ENCODE measurements at regions not wholly inside any gene's neighbourhood (a gene's known extent, or its start where the extent isn't known, plus 50 kb on each side); places are given as distances from the start of the nearest gene placed in this dataset.

DNA sequence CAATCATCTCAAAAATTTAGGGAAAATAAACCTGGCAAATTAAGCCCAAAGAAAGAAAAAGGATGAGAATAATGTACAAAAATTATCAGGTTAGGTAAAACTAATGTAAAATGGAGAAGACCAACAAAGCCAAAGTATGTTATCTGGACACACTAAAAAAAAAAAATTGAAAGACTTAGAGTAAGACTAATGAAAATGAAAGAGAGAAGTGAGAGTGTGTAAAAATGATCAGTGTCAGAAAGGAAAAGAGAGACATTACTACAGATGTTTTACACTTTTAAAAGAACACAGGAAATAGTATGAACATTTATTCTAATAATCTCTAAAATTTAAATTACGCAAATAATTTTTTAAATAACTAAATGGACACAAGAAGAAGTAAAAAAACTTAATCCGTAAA is 573.3 kb upstream of the NR2F2 start:
- TF ChIP-seq, protein P1, sequence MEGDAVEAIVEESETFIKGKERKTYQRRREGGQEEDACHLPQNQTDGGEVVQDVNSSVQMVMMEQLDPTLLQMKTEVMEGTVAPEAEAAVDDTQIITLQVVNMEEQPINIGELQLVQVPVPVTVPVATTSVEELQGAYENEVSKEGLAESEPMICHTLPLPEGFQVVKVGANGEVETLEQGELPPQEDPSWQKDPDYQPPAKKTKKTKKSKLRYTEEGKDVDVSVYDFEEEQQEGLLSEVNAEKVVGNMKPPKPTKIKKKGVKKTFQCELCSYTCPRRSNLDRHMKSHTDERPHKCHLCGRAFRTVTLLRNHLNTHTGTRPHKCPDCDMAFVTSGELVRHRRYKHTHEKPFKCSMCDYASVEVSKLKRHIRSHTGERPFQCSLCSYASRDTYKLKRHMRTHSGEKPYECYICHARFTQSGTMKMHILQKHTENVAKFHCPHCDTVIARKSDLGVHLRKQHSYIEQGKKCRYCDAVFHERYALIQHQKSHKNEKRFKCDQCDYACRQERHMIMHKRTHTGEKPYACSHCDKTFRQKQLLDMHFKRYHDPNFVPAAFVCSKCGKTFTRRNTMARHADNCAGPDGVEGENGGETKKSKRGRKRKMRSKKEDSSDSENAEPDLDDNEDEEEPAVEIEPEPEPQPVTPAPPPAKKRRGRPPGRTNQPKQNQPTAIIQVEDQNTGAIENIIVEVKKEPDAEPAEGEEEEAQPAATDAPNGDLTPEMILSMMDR (IDR thresholded peaks at IDR 0.05; ENCODE audit: low read depth, low read length) = no peak
- no peak overlapping the region for H3K4me3 ChIP-seq (ENCODE audit: low read depth, low read length)

DNA sequence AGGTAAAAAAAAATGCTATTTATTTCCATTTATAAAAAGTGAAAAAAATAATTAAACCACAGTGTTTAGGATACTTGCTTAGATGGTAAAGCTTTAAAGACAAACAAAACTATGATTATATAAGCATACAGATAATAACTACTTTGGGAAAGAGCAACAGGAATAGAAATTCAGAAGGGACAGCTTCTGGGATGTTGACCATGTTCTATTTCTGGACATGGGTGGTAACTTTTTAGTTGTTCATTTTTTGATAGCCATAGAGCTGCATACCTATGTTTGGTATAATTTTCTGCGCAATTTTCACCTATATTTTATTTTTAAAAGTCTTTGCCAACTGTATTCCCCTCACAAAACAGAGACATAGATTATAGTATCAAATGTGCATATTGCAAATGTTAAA is 572.0 kb upstream of the NR2F2 start:
- H3K4me3 ChIP-seq (ENCODE audit: low read depth, low read length) = no peak overlapping the region
- TF ChIP-seq, protein P1 (IDR thresholded peaks at IDR 0.05; ENCODE audit: low read depth, low read length) = no peak

DNA sequence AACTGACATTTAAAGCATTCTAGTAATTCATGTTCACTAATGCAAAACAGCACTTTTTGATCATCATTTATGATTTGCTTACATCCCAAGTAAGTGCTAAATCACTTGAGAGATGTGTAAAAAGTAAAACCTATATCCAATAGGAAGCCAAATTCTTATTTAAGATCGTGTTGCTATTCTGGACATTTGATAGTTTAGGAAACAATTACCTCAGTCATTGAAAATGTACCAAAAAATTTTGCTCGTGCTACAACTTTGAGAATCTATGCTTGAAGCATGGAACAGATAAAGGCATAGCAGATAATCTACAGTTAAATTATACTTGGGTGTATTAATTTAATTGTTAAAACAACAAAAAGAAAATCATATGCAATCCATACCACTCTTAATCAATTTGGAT is 571.6 kb upstream of the NR2F2 start:
- TF ChIP-seq, protein P1 (IDR thresholded peaks at IDR 0.05; ENCODE audit: low read depth, low read length) = no peak
- H3K4me3 ChIP-seq (ENCODE audit: low read depth, low read length) = no peak overlapping the region

DNA sequence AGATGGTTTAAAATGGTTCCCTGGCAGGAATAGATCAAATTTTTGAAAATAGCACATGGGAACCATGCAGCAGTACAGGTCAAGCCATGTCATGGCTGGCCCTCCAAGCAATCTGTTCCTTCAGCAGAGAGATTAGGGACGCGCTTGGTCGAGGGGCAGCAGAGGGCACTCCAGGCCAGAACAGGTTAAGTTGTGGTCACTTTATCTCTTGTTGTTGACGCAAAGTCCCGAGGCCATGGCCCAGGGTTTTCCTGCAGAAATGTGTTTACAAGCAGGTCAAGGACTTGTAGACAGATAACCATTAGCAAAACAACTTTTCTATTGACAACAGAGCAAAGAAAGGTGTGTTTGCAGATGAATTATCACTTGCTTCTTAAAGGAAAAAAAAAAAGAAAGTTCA is 570.0 kb upstream of the NR2F2 start:
- H3K4me3 ChIP-seq (ENCODE audit: low read depth, low read length) = no peak overlapping the region
- TF ChIP-seq, protein P1 (IDR thresholded peaks at IDR 0.05; ENCODE audit: low read depth, low read length) = no peak

DNA sequence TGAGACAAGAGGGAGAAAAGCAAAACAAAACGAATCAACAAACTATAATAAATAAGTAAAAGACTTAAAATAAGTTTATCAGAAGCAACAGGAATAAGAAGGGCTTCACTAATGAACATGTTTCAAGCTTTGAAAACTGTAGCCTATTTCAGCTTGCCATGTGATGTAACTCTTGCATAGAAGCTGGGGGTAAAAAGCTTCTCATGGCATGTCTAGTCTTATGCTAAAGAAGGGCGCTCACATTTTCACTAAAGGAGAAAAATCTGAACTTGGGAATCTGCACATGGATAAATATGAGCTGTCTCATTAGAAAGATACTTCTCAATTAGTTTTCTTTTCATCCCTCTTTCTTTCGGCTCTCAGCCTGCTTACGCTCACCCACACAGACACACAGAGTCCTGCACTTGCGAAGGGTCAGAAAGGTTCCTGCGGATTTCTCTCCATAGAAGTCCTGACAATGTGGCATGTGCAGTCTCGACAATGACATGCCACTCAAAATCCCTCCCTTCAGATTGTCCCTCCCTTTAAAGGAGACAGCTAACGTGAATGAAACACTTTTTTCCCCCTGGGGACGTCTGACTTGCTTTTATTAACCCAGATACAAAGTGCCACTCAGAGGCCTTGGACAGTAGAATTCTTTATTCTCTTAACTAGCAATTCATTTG is 568.9 kb upstream of the NR2F2 start:
- no peak overlapping the region for H3K4me3 ChIP-seq (ENCODE audit: low read depth, low read length)
- TF ChIP-seq, protein P1 (IDR thresholded peaks at IDR 0.05; ENCODE audit: low read depth, low read length) = no peak

DNA sequence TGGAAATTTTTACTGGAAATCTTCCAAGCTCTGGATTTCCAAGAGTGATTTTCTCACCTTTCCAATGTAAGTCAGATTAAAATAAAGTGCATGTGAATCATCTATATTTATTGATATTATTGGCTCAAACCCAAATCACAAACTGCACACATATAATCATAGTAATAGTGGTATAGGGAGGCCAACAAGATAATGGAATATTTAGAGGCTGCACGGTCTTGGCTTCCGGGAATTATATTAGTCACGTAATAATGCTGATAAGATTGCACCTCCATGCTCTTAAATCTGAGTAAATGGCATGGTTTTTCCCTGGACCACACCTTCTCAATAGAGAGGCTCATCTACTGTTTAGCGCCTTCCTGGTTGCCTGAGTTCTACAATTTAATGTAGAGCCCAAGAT is 567.1 kb upstream of the NR2F2 start:
- TF ChIP-seq, protein P1 (IDR thresholded peaks at IDR 0.05; ENCODE audit: low read depth, low read length) = no peak
- H3K4me3 ChIP-seq (ENCODE audit: low read depth, low read length) = no peak overlapping the region

DNA sequence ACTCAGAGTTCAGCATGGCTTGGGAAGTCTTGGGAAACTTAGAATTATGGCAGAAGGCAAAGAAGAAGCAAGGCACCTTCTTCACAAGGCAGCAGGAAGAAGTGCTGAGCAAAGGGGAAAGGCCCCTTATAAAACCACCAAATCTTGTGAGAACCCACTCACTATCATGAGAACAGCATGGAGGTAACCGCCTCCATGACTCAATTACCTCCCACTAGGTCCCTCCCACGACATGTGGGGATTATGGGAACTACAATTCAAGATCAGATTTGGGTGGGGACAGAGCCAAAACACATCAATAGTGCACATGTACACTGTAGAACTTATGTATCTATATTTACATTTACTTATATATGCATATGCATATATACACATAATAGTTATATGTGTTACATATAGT is 565.3 kb upstream of the NR2F2 start:
- TF ChIP-seq, protein P1 (IDR thresholded peaks at IDR 0.05; ENCODE audit: low read depth, low read length) = no peak
- no peak overlapping the region for H3K4me3 ChIP-seq (ENCODE audit: low read depth, low read length)
